ENCODE measurements at regions not wholly inside any gene's neighbourhood (a gene's known extent, or its start where the extent isn't known, plus 50 kb on each side); places are given as distances from the start of the nearest gene placed in this dataset.

DNA sequence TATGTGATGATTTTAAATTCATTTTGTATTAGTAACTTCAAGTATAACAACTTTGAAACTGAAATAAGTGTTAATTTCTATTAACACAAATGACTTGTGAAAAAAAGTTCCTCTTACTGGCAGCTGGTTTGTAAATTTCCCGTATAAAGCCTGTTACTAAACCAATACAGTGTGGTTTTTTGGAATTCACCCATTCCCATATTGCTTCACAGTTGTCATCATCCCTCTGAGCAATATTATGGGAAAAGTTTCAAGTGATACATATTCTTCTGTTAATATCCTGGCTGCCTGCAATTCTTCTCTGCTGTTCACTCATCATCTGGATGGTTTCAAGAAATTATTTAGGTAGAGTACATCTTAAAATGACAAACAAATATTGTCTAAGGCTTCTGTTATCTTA lies 1185.1 kb upstream of the C9orf72 start:
- Histone ChIP-seq H3K27ac (ENCODE audit: low read depth, low read length) (no peak overlapping the region), H3K36me3 (ENCODE audit: control insufficient read depth, low read length) (no peaks in the 10 kb centered on the region), H3K79me2 (ENCODE audit: control insufficient read depth, low read length) (no peaks in the 10 kb centered on the region), H3K27me3 (ENCODE audit: control insufficient read depth, low read length) (no peaks in the 10 kb centered on the region), H3K4me2 (ENCODE audit: low read length) (no peak overlapping the region), H4K20me1 (ENCODE audit: control insufficient read depth, insufficient read depth, low read depth, low read length) (no peaks in the 10 kb centered on the region), H3K4me3 (ENCODE audit: low read length) (no peak overlapping the region), H3K9me2 (replicated peaks; ENCODE audit: control insufficient read depth, low read length) (no peaks in the 10 kb centered on the region), H3K4me1 (ENCODE audit: control insufficient read depth, low read length) (no peaks in the 10 kb centered on the region; the same call in 1 of the 2 replicates), H3K9me3 (ENCODE audit: control insufficient read depth, insufficient read depth, low read length) (no peaks in the 10 kb centered on the region), H3F3A (ENCODE audit: control insufficient read depth, insufficient read depth) (no peaks in the 10 kb centered on the region)
- TF ChIP-seq, protein P1, sequence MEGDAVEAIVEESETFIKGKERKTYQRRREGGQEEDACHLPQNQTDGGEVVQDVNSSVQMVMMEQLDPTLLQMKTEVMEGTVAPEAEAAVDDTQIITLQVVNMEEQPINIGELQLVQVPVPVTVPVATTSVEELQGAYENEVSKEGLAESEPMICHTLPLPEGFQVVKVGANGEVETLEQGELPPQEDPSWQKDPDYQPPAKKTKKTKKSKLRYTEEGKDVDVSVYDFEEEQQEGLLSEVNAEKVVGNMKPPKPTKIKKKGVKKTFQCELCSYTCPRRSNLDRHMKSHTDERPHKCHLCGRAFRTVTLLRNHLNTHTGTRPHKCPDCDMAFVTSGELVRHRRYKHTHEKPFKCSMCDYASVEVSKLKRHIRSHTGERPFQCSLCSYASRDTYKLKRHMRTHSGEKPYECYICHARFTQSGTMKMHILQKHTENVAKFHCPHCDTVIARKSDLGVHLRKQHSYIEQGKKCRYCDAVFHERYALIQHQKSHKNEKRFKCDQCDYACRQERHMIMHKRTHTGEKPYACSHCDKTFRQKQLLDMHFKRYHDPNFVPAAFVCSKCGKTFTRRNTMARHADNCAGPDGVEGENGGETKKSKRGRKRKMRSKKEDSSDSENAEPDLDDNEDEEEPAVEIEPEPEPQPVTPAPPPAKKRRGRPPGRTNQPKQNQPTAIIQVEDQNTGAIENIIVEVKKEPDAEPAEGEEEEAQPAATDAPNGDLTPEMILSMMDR (IDR thresholded peaks at IDR 0.05; ENCODE audit: low read depth, low read length, poor library complexity, severe bottlenecking) = no peak
- no peak for TF ChIP-seq EZH2phosphoT487 (IDR thresholded peaks at IDR 0.05; ENCODE audit: borderline replicate concordance, low read length)

DNA sequence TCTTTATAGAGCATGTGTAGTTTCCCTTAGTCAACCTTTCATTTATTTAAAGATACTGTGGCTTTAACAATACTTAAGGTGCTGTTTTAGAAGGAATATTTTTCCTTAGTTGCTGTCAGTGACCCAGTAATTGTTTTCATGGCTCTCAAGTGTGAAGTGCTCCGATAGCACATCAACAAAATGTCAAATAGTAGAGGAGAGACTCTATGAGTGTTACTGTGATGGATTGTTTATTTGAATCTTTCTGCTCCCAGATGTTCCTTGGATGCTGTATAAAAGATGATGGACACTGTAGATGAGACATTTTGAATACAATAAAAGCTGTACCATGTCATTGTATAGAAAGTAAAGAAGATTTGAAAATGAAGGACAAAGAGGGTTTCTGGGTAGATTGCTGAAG lies 1185.7 kb upstream of the C9orf72 start:
- Histone ChIP-seq H4K20me1 (ENCODE audit: control insufficient read depth, insufficient read depth, low read depth, low read length) (no peaks in the 10 kb centered on the region), H3K27me3 (ENCODE audit: control insufficient read depth, low read length) (no peaks in the 10 kb centered on the region), H3K9me3 (ENCODE audit: control insufficient read depth, insufficient read depth, low read length) (no peaks in the 10 kb centered on the region), H3K79me2 (ENCODE audit: control insufficient read depth, low read length) (no peaks in the 10 kb centered on the region), H3K9me2 (replicated peaks; ENCODE audit: control insufficient read depth, low read length) (no peaks in the 10 kb centered on the region), H3K4me1 (ENCODE audit: control insufficient read depth, low read length) (no peaks in the 10 kb centered on the region; the same call in 1 of the 2 replicates), H3K4me3 (ENCODE audit: low read length) (no peak overlapping the region), H3K36me3 (ENCODE audit: control insufficient read depth, low read length) (no peaks in the 10 kb centered on the region), H3K27ac (ENCODE audit: low read depth, low read length) (no peak overlapping the region), H3K4me2 (ENCODE audit: low read length) (no peak overlapping the region), H3F3A (ENCODE audit: control insufficient read depth, insufficient read depth) (no peaks in the 10 kb centered on the region)
- TF ChIP-seq EZH2phosphoT487 (IDR thresholded peaks at IDR 0.05; ENCODE audit: borderline replicate concordance, low read length) = no peak

DNA sequence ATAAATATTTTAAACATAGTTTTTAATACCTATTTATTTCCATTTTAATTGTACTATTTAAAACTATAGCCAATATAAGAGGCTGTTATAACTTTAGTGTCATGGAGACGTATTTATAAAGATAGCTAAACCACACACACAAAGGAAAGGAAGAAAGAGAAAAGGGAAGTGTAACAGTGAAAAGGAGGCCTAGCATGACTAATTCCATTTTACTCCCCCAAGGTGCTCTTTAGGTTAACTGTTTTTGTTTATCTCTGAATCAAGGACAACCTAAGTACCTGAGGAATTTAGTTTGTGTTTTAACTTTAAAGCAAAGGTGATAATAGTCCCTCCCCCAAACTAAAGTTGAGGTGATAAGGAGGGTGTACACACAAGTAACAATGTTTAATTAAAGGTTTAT lies 1188.9 kb upstream of the C9orf72 start:
- Histone ChIP-seq H3K9me3 (ENCODE audit: control insufficient read depth, insufficient read depth, low read length) (no peaks in the 10 kb centered on the region), H3K27me3 (ENCODE audit: control insufficient read depth, low read length) (no peaks in the 10 kb centered on the region), H3K4me3 (ENCODE audit: low read length) (no peak overlapping the region), H3K9me2 (replicated peaks; ENCODE audit: control insufficient read depth, low read length) (no peaks in the 10 kb centered on the region), H3K36me3 (ENCODE audit: control insufficient read depth, low read length) (no peaks in the 10 kb centered on the region), H3K4me1 (ENCODE audit: control insufficient read depth, low read length) (no peaks in the 10 kb centered on the region; the same call in 1 of the 2 replicates), H3K79me2 (ENCODE audit: control insufficient read depth, low read length) (no peaks in the 10 kb centered on the region), H4K20me1 (ENCODE audit: control insufficient read depth, insufficient read depth, low read depth, low read length) (no peaks in the 10 kb centered on the region), H3K27ac (ENCODE audit: low read depth, low read length) (no peak overlapping the region), H3K4me2 (ENCODE audit: low read length) (no peak overlapping the region), H3F3A (ENCODE audit: control insufficient read depth, insufficient read depth) (no peaks in the 10 kb centered on the region)
- TF ChIP-seq, protein P1 (IDR thresholded peaks at IDR 0.05; ENCODE audit: low read depth, low read length, poor library complexity, severe bottlenecking) = no peak
- TF ChIP-seq EZH2phosphoT487 (IDR thresholded peaks at IDR 0.05; ENCODE audit: borderline replicate concordance, low read length) = no peak

DNA sequence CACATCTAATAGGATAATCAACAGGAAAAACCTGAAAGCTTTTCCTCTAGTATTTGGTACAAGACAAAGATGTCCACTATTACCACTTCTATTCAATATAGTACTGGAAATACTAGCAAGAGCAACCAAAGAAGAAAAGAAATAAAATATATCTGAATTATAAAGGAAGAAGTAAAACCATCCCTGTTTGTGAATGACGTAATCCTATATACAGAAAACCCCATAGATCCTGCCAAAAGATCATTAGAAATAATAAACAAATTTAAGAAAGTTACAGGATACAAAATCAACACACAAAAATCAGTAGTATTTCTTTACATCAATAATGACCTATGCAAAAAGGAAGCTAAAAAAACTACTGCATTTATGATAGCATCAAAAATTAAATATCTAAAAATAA lies 1191.3 kb upstream of the C9orf72 start:
- no peaks in the 10 kb centered on the region; the same call in 1 of the 2 replicates for H3K4me1 ChIP-seq (ENCODE audit: control insufficient read depth, low read length)

More for the DNA sequence above, 1191.3 kb upstream of the C9orf72 start:
- H3K4me2 ChIP-seq (ENCODE audit: low read length) = no peak overlapping the region
- no peaks in the 10 kb centered on the region for H4K20me1 ChIP-seq (ENCODE audit: control insufficient read depth, insufficient read depth, low read depth, low read length)
- H3K9me2 ChIP-seq (replicated peaks; ENCODE audit: control insufficient read depth, low read length) = no peaks in the 10 kb centered on the region
- H3K9me3 ChIP-seq (ENCODE audit: control insufficient read depth, insufficient read depth, low read length) = no peaks in the 10 kb centered on the region
- H3F3A ChIP-seq (ENCODE audit: control insufficient read depth, insufficient read depth) = no peaks in the 10 kb centered on the region
- H3K36me3 ChIP-seq (ENCODE audit: control insufficient read depth, low read length) = no peaks in the 10 kb centered on the region
- TF ChIP-seq, protein P1 (IDR thresholded peaks at IDR 0.05; ENCODE audit: low read depth, low read length, poor library complexity, severe bottlenecking) = no peak
- no peak for TF ChIP-seq EZH2phosphoT487 (IDR thresholded peaks at IDR 0.05; ENCODE audit: borderline replicate concordance, low read length)
- H3K27ac ChIP-seq (ENCODE audit: low read depth, low read length) = no peak overlapping the region
- H3K27me3 ChIP-seq (ENCODE audit: control insufficient read depth, low read length) = no peaks in the 10 kb centered on the region
- H3K4me3 ChIP-seq (ENCODE audit: low read length) = no peak overlapping the region
- H3K79me2 ChIP-seq (ENCODE audit: control insufficient read depth, low read length) = no peaks in the 10 kb centered on the region

All from DOHH2 (cell line).